ENCODE measurements at regions not wholly inside any gene's neighbourhood (a gene's known extent, or its start where the extent isn't known, plus 50 kb on each side); places are given as distances from the start of the nearest gene placed in this dataset.

DNA sequence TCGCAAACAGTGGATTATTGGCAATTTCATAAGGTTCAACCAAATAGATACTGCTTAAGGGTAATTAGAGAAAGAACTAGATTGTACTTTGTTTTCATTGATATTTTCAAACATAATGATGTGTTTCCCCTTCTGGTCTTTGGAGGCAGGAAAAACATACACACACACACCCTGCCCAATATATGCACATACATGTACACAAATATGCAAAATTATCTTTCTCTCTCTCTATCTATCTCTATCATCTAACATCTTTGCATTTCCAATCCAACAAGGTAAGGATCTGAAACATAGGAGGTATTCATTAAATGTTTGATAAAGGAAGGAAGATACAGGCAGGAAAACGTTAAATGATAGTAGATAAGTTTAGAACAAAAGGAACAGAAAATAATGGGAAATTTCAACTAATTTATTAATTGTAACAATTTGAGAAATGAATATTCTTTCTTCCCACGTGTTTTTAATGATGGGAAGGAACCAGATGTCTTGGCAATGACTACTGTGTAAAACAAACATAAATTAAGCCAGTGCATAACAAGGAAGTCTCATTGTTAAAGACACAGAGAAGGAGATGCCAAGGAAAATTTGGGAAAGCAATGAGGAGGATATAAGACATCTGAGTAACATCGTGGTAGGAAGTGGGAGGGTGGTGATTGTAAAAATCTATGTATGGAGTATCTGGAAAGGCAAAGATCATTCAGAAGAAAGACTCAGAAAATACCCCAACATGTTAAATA is 532.1 kb downstream of the GBA3 start:
- TF ChIP-seq, protein P1, sequence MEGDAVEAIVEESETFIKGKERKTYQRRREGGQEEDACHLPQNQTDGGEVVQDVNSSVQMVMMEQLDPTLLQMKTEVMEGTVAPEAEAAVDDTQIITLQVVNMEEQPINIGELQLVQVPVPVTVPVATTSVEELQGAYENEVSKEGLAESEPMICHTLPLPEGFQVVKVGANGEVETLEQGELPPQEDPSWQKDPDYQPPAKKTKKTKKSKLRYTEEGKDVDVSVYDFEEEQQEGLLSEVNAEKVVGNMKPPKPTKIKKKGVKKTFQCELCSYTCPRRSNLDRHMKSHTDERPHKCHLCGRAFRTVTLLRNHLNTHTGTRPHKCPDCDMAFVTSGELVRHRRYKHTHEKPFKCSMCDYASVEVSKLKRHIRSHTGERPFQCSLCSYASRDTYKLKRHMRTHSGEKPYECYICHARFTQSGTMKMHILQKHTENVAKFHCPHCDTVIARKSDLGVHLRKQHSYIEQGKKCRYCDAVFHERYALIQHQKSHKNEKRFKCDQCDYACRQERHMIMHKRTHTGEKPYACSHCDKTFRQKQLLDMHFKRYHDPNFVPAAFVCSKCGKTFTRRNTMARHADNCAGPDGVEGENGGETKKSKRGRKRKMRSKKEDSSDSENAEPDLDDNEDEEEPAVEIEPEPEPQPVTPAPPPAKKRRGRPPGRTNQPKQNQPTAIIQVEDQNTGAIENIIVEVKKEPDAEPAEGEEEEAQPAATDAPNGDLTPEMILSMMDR (CRISPR knock-in tag; IDR thresholded peaks at IDR 0.05): no peak
- no peak for TF ChIP-seq NFKB2 (CRISPR knock-in tag; IDR thresholded peaks at IDR 0.05; ENCODE audit: borderline replicate concordance)
- TF ChIP-seq EP300 (IDR thresholded peaks at IDR 0.05; ENCODE audit: low read depth in 2 of 2, low read length in 2 of 2): no peak
- no peak for TF ChIP-seq EP300 (CRISPR knock-in tag; IDR thresholded peaks at IDR 0.05; ENCODE audit: borderline replicate concordance)
- no peak for TF ChIP-seq TARDBP (CRISPR knock-in tag; IDR thresholded peaks at IDR 0.05)
- TF ChIP-seq CENPT (CRISPR knock-in tag; IDR thresholded peaks at IDR 0.05; ENCODE audit: low read depth): no peak

All from HepG2 (cell line).